H1 (cell line): ENCODE measurements at regions not wholly inside any gene's neighbourhood (a gene's known extent, or its start where the extent isn't known, plus 50 kb on each side); places are given as distances from the start of the nearest gene placed in this dataset.

Source experiments
- CTCF ChIA-PET: fragments of 300-600 bp; sonication (Branson Sonifier 250); formaldehyde crosslinking; loops from one replicate; lab custom pipeline; 2021; ENCODE audit not compliant: partially characterized antibody; lab: Charles Lee
- POLR2A ChIA-PET: fragments of 300-600 bp; sonication (Branson Sonifier 250); formaldehyde crosslinking; loops from one replicate; lab custom pipeline; 2021; ENCODE audit warnings: inconsistent platforms; ENCODE audit not compliant: partially characterized antibody; lab: Charles Lee
- DNase-seq, 2 experiments: peaks; one replicate each; pipeline versions ENCODE4 v3.0.0 to v3.0.0-alpha.2; 2010 to 2022; ENCODE audit warnings: low spot score in 2 of 2, low read depth in 1 of 2, mixed read lengths in 1 of 2
- FAIRE-seq: peaks from 2 replicates; lab custom pipeline; 2011; peaks lifted over from hg19 to GRCh38; lab: Jason Lieb, UNC
- H2AFZ ChIP-seq: 2 replicates; pipeline ENCODE4 v1.8.1; 2012; ENCODE audit warnings: low read length, inconsistent platforms
- H2AK5ac ChIP-seq: 2 replicates; pipeline ENCODE4 v1.6.1; 2013; ENCODE audit warnings: low read depth, low read length
- H2BK120ac ChIP-seq: replicated peaks from 2 replicates; pipeline ENCODE3; 2013; ENCODE audit warnings: low read depth, low read length, inconsistent platforms
- H2BK12ac ChIP-seq: 2 replicates; pipeline ENCODE4 v1.6.1; 2013; ENCODE audit warnings: low read depth, low read length
- H2BK15ac ChIP-seq: 2 replicates; pipeline ENCODE4 v1.6.1; 2013; ENCODE audit warnings: low read length
- H2BK20ac ChIP-seq: 2 replicates; pipeline ENCODE4 v1.6.1; 2013; ENCODE audit warnings: low read length
- H2BK5ac ChIP-seq: 2 replicates; pipeline ENCODE4 v1.6.1; 2013; ENCODE audit warnings: low read depth, low read length
- H3K14ac ChIP-seq: 2 replicates; pipeline ENCODE4 v1.6.1; 2013; ENCODE audit warnings: inconsistent platforms; ENCODE audit not compliant: insufficient read length
- H3K18ac ChIP-seq: 2 replicates; pipeline ENCODE4 v1.6.1; 2013; ENCODE audit warnings: low read length; ENCODE audit errors: extremely low read depth
- H3K23ac ChIP-seq: 2 replicates; pipeline ENCODE4 v1.6.1; 2013; ENCODE audit warnings: inconsistent platforms; ENCODE audit not compliant: insufficient read length
- H3K23me2 ChIP-seq: 2 replicates; pipeline ENCODE4 v1.6.1; 2013; ENCODE audit warnings: low read depth, low read length
- H3K27ac ChIP-seq: 2 replicates; pipeline ENCODE4 v1.6.1; 2011; ENCODE audit warnings: low read depth, low read length, inconsistent platforms
- H3K27me3 ChIP-seq, 4 experiments: replicated peaks in 1 of 4; 1 replicate in 1 of 4; 2 replicates in 3 of 4; pipeline versions ENCODE4 v1.6.1 to v1.8.1; 2011 to 2013; ENCODE audit warnings: low read length in 3 of 4, mild to moderate bottlenecking in 3 of 4, inconsistent platforms in 2 of 4, mixed read lengths in 2 of 4, moderate library complexity in 1 of 4; ENCODE audit not compliant: control insufficient read depth in 3 of 4, insufficient read depth in 3 of 4; ENCODE audit errors: extremely low read depth in 1 of 4
- H3K36me3 ChIP-seq, 4 experiments: 2 replicates each; pipeline versions ENCODE4 v1.6.1 to v1.8.1; 2011 to 2013; ENCODE audit warnings: mild to moderate bottlenecking in 4 of 4, low read length in 3 of 4, moderate library complexity in 2 of 4, control low read depth in 1 of 4, inconsistent platforms in 1 of 4; ENCODE audit not compliant: insufficient read depth in 4 of 4, control insufficient read depth in 2 of 4
- H3K4ac ChIP-seq: replicated peaks from 2 replicates; pipeline ENCODE3; 2013; ENCODE audit warnings: low read length, low read depth, mixed read lengths, inconsistent platforms; ENCODE audit not compliant: insufficient read length
- H3K4me1 ChIP-seq, 4 experiments: replicated peaks in 1 of 4; 1 replicate in 1 of 4; 2 replicates in 3 of 4; pipeline versions ENCODE4 v1.6.1 to v1.8.1; 2011 to 2013; ENCODE audit warnings: low read length in 3 of 4, inconsistent platforms in 2 of 4, mixed read lengths in 1 of 4; ENCODE audit not compliant: insufficient read depth in 4 of 4, control insufficient read depth in 3 of 4
- H3K4me2 ChIP-seq, 2 experiments: 2 replicates each; pipeline versions ENCODE4 v1.6.1 to v1.8.1; 2011 to 2013; ENCODE audit warnings: low read depth in 2 of 2, low read length in 2 of 2, control low read depth in 1 of 2, inconsistent platforms in 1 of 2, mild to moderate bottlenecking in 1 of 2; ENCODE audit not compliant: insufficient read depth in 1 of 2
- H3K4me3 ChIP-seq, 4 experiments: fragments of 200-600, 300-600 bp in 1 of 4; sonication (generic), shearing (Covaris generic), sonication (Bioruptor Twin) in 1 of 4; 2 replicates each; pipeline versions ENCODE4 v1.5.1 to v1.8.1; 2011 to 2016; ENCODE audit warnings: low read length in 4 of 4, low read depth in 3 of 4, control low read depth in 2 of 4, inconsistent platforms in 2 of 4, mild to moderate bottlenecking in 2 of 4, mixed read lengths in 1 of 4, moderate library complexity in 1 of 4; ENCODE audit not compliant: insufficient read depth in 2 of 4; ENCODE audit errors: extremely low read depth in 1 of 4
- H3K56ac ChIP-seq: replicated peaks from 2 replicates; pipeline ENCODE3; 2013; ENCODE audit warnings: low read depth, mild to moderate bottlenecking, mixed read lengths, low read length, inconsistent platforms; ENCODE audit not compliant: insufficient read length
- H3K79me1 ChIP-seq: 2 replicates; pipeline ENCODE4 v1.6.1; 2013; ENCODE audit warnings: low read depth, low read length, control low read depth
- H3K79me2 ChIP-seq, 2 experiments: 2 replicates each; pipeline versions ENCODE4 v1.6.1 to v1.8.1; 2012 to 2013; ENCODE audit warnings: low read length in 2 of 2, mild to moderate bottlenecking in 2 of 2, inconsistent platforms in 1 of 2; ENCODE audit not compliant: insufficient read depth in 2 of 2, control insufficient read depth in 1 of 2
- H3K9ac ChIP-seq, 4 experiments: replicated peaks in 1 of 4; 1 replicate in 1 of 4; 2 replicates in 3 of 4; pipeline versions ENCODE4 v1.6.1 to v1.8.1; 2011 to 2013; ENCODE audit warnings: low read depth in 3 of 4, low read length in 3 of 4, control low read depth in 2 of 4, mild to moderate bottlenecking in 2 of 4, moderate library complexity in 2 of 4, inconsistent platforms in 1 of 4; ENCODE audit errors: extremely low read depth in 1 of 4
- H3K9me3 ChIP-seq, 2 experiments: 2 replicates each; pipeline versions ENCODE4 v1.6.1 to v1.8.1; 2012 to 2013; ENCODE audit warnings: mild to moderate bottlenecking in 2 of 2, moderate library complexity in 2 of 2, control low read depth in 1 of 2, inconsistent platforms in 1 of 2, low read depth in 1 of 2, low read length in 1 of 2, mixed read lengths in 1 of 2; ENCODE audit not compliant: insufficient read depth in 2 of 2
- H4K20me1 ChIP-seq, 2 experiments: replicated peaks in 1 of 2; 2 replicates each; pipeline versions ENCODE3 to v1.8.1; 2011 to 2013; ENCODE audit warnings: inconsistent platforms in 2 of 2, low read length in 2 of 2, mild to moderate bottlenecking in 1 of 2; ENCODE audit not compliant: insufficient read depth in 2 of 2, control insufficient read depth in 1 of 2
- H4K5ac ChIP-seq: 2 replicates; pipeline ENCODE4 v1.6.1; 2013; ENCODE audit warnings: low read length, low read depth, mixed read lengths, inconsistent platforms; ENCODE audit not compliant: insufficient read length
- H4K8ac ChIP-seq: 2 replicates; pipeline ENCODE4 v1.8.0; 2013; ENCODE audit warnings: mild to moderate bottlenecking, moderate library complexity, low read length, inconsistent platforms; ENCODE audit not compliant: insufficient read depth; ENCODE audit errors: extremely low read depth
- H4K91ac ChIP-seq: replicated peaks from 2 replicates; pipeline ENCODE3; 2013; ENCODE audit warnings: low read length, mixed read lengths, inconsistent platforms; ENCODE audit not compliant: insufficient read length
- ASH2L ChIP-seq: fragments of 200-600, 300-600 bp; sonication (generic); IDR thresholded peaks from one replicate; pipeline ENCODE4 v1.7.1; 2017; ENCODE audit warnings: low read length
- ATF2 ChIP-seq: IDR thresholded peaks from 2 replicates; pipeline ENCODE4 v1.6.1; 2012; ENCODE audit warnings: low read length, inconsistent platforms
- CHD1 ChIP-seq: IDR thresholded peaks from 2 replicates; pipeline ENCODE4 v1.6.1; 2012; ENCODE audit warnings: low read depth, low read length, improper control_type of control experiment
- CTCF ChIP-seq, 3 experiments: IDR thresholded peaks; 1 replicate in 2 of 3; 2 replicates in 1 of 3; pipeline versions ENCODE4 v1.5.1 to v1.6.1; 2011; ENCODE audit warnings: low read length in 3 of 3, mild to moderate bottlenecking in 3 of 3, inconsistent platforms in 2 of 3, low read depth in 1 of 3, moderate library complexity in 1 of 3; ENCODE audit not compliant: insufficient read depth in 1 of 3; ENCODE audit errors: control extremely low read depth in 1 of 3
- JUND ChIP-seq: IDR thresholded peaks from 2 replicates; pipeline ENCODE4 v1.6.1; 2011; ENCODE audit warnings: mild to moderate bottlenecking, improper control_type of control experiment, low read length
- POLR2A ChIP-seq, 2 experiments: IDR thresholded peaks; 1 replicate in 1 of 2; 2 replicates in 1 of 2; pipeline ENCODE4 v1.6.1; 2011; ENCODE audit warnings: low read depth in 2 of 2, low read length in 2 of 2, mild to moderate bottlenecking in 2 of 2; ENCODE audit errors: control extremely low read depth in 1 of 2
- RAD21 ChIP-seq, 2 experiments: IDR thresholded peaks in 1 of 2; conservative IDR thresholded peaks in 1 of 2; 2 replicates each; pipeline ENCODE4 v1.6.1; 2011; ENCODE audit warnings: low read depth in 2 of 2, low read length in 2 of 2, improper control_type of control experiment in 1 of 2, inconsistent platforms in 1 of 2, mild to moderate bottlenecking in 1 of 2, moderate library complexity in 1 of 2
- RNF2 ChIP-seq: fragments of 200-900, 300-1000 bp; sonication (generic); IDR thresholded peaks from 2 replicates; pipeline ENCODE4 v1.7.1; 2016; ENCODE audit warnings: borderline replicate concordance, low read depth, mild to moderate bottlenecking, antibody characterized with exemption, low read length; ENCODE audit not compliant: poor library complexity, severe bottlenecking; ENCODE audit errors: missing control alignments
- SIRT6 ChIP-seq: IDR thresholded peaks from one replicate; pipeline ENCODE4 v1.7.1; 2012; ENCODE audit warnings: low read length, inconsistent platforms
- SP1 ChIP-seq: IDR thresholded peaks from 2 replicates; pipeline ENCODE4 v1.6.1; 2011; ENCODE audit warnings: low read depth, low read length
- WGBS, 2 experiments: shearing (Covaris generic) in 1 of 2; methylation state at CpG; one replicate each; pipeline versions ENCODE4 v1.1.6 to v1.1.7; 2013 to 2015; ENCODE audit warnings: low lambda C conversion rate in 2 of 2, mixed read lengths in 2 of 2, inconsistent platforms in 1 of 2, low coverage in 1 of 2, missing lambda C conversion rate in 1 of 2; ENCODE audit not compliant: insufficient replicate concordance in 2 of 2, insufficient coverage in 1 of 2, insufficient read length in 1 of 2; ENCODE audit errors: extremely low coverage in 1 of 2, missing lambda C conversion rate in 1 of 2; 5-methylcytosine and 5-hydroxymethylcytosine counted together

GRCh38 chr14:40494483-40494882 is 1062.2 kb upstream of the FBXO33 start:
- no peaks in the 10 kb centered on the region for H3K27me3 ChIP-seq
- no peaks in the 10 kb centered on the region for H3K79me1 ChIP-seq
- no peak overlapping the region for H3K4me2 ChIP-seq
- TF ChIP-seq POLR2A (IDR thresholded peaks at IDR 0.05; ENCODE audit: control extremely low read depth in 1 of 2, low read depth in 2 of 2, low read length in 2 of 2) (no peak), ASH2L (no peak), CHD1 (no peak), JUND (no peak), SIRT6 (no peak), CTCF (IDR thresholded peaks at IDR 0.05; ENCODE audit: control extremely low read depth in 1 of 3, insufficient read depth in 1 of 3, low read depth in 1 of 3, low read length in 3 of 3) (peak in 1 of 3 experiments; percentile 19; a peak in 1 of 4 replicates), RAD21 (IDR thresholded peaks at IDR 0.05 in 1 of 2, conservative IDR thresholded peaks at IDR 0.05 in 1 of 2; ENCODE audit: low read depth in 2 of 2, low read length in 2 of 2) (peak; percentile 22 to 47; a peak in 3 of 4 replicates), RNF2 (no peak), SP1 (no peak), ATF2 (no peak)
- no peaks in the 10 kb centered on the region for H3K4me1 ChIP-seq
- no peak overlapping the region for H3K4me3 ChIP-seq
- no peak overlapping the region for H4K5ac ChIP-seq
- ChIA-PET POLR2A (no interaction called here), CTCF (interaction anchor here (1.0 to 1.3 kb wide), 4 partner anchors 14 to 230 kb away, joined by 3 to 4 read pairs (median 4); no protein-coding TSS in a partner anchor)
- no peak overlapping the region for H4K8ac ChIP-seq
- no peak overlapping the region for H2BK12ac ChIP-seq
- H3K27ac ChIP-seq, result no peak overlapping the region
- no peaks in the 10 kb centered on the region for H3K23me2 ChIP-seq
- FAIRE-seq (no peak), DNase-seq (no peak)
- H2AFZ ChIP-seq, result no peak overlapping the region
- H2BK120ac ChIP-seq, result no peak overlapping the region
- H3K23ac ChIP-seq, result no peak overlapping the region
- no peak overlapping the region for H2BK15ac ChIP-seq
- no peak overlapping the region for H2BK20ac ChIP-seq
- H3K18ac ChIP-seq, result no peak overlapping the region
- no peak overlapping the region for H3K14ac ChIP-seq
- H3K36me3 ChIP-seq, result no peaks in the 10 kb centered on the region
- H4K91ac ChIP-seq, result no peak overlapping the region
- H2BK5ac ChIP-seq, result no peak overlapping the region
- no peaks in the 10 kb centered on the region for H3K9me3 ChIP-seq
- no peak overlapping the region for H3K4ac ChIP-seq
- H3K79me2 ChIP-seq, result no peaks in the 10 kb centered on the region
- WGBS, 2 experiments, result 83% methylated on average over 3 of the region's 3 CpGs; no CpG with 5 or more reads in 1 of the 2 experiments
- H3K9ac ChIP-seq, result no peak overlapping the region
- no peak overlapping the region for H2AK5ac ChIP-seq
- H3K56ac ChIP-seq, result no peak overlapping the region
- no peaks in the 10 kb centered on the region for H4K20me1 ChIP-seq
